ENCODE measurements at regions not wholly inside any gene's neighbourhood (a gene's known extent, or its start where the extent isn't known, plus 50 kb on each side); places are given as distances from the start of the nearest gene placed in this dataset.

DNA sequence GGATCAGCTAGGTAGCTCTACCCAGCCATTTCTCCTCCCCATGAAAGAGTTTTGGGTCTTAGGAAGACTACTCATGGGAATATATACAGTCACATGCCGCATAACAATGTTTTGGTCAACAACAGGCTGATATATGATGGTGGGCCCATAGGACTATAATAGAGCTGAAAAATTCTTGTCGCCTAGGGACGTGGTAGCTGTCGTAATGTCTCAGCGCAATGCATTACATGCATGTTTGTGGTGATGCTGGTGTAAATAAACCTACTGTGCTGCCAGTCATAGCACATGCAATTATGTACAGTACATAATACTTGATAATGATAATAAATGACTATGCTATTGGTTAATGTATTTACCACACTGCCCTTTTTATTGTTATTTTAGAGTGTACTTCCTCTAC, 78.2 kb upstream of the DLX6 start:
- no peak for TF ChIP-seq EZH2 (IDR thresholded peaks at IDR 0.05; ENCODE audit: insufficient read depth, poor library complexity, severe bottlenecking)
- TF ChIP-seq EZH2phosphoT487 (IDR thresholded peaks at IDR 0.05; ENCODE audit: insufficient read depth, low read depth), result no peak
